T-helper 1 cell (primary cell): ENCODE measurements at regions not wholly inside any gene's neighbourhood (a gene's known extent, or its start where the extent isn't known, plus 50 kb on each side); places are given as distances from the start of the nearest gene placed in this dataset.
"Not testable (repeated sequence)": the region's sequence is repeated elsewhere in the genome, so short reads cannot be mapped to it uniquely, and the experiment has no call there.

ENCODE experiments used
- DNase-seq, 5 donors: peaks; one replicate each; pipeline ENCODE4 v3.0.0-alpha.2; 2012 to 2020

- no peak for DNase-seq
Measured at GRCh38 chr12:88684170-88684569, 103.9 kb upstream of the KITLG start.

- DNase-seq = no peak
Measured at GRCh38 chr12:88683628-88684027, 103.4 kb upstream of the KITLG start.

- DNase-seq = no peak
Measured at GRCh38 chr12:88681271-88681670, 101.0 kb upstream of the KITLG start.

- no peak for DNase-seq
Measured at GRCh38 chr12:88677464-88677863, 97.2 kb upstream of the KITLG start.

GRCh38 chr12:88667615-88668014 lies 87.3 kb upstream of the KITLG start:
- DNase-seq = not testable (repeated sequence)

- DNase-seq = no peak
Measured at GRCh38 chr12:88665071-88665470, 84.8 kb upstream of the KITLG start.

- DNase-seq = no peak
Measured at GRCh38 chr12:88662961-88663360, 82.7 kb upstream of the KITLG start.

- DNase-seq = no peak
Measured at GRCh38 chr12:88662093-88662492, 81.8 kb upstream of the KITLG start.

GRCh38 chr12:88658009-88658408 lies 77.7 kb upstream of the KITLG start:
- DNase-seq = no peak

GRCh38 chr12:88650715-88651114 lies 70.4 kb upstream of the KITLG start:
- DNase-seq = no peak

GRCh38 chr12:88648625-88649024 lies 68.4 kb upstream of the KITLG start:
- no peak for DNase-seq

- no peak for DNase-seq
Measured at GRCh38 chr12:88646824-88647223, 66.6 kb upstream of the KITLG start.

- DNase-seq = no peak
Measured at GRCh38 chr12:88645816-88646215, 65.5 kb upstream of the KITLG start.

- DNase-seq = no peak
Measured at GRCh38 chr12:88644946-88645702, 64.9 kb upstream of the KITLG start.

- DNase-seq = no peak
Measured at GRCh38 chr12:88643685-88644084, 63.4 kb upstream of the KITLG start.

- no peak for DNase-seq
Measured at GRCh38 chr12:88642675-88643431, 62.6 kb upstream of the KITLG start.

- DNase-seq = no peak
Measured at GRCh38 chr12:88638966-88639760, 58.9 kb upstream of the KITLG start.

- no peak for DNase-seq
Measured at GRCh38 chr12:88638388-88638787, 58.1 kb upstream of the KITLG start.

GRCh38 chr12:88634008-88634407 lies 53.7 kb upstream of the KITLG start:
- no peak for DNase-seq

GRCh38 chr12:88633312-88633711 lies 53.0 kb upstream of the KITLG start:
- no peak for DNase-seq

GRCh38 chr12:88630561-88630960 lies 50.3 kb upstream of the KITLG start:
- DNase-seq = no peak
